Suprapubic skin (tissue), 3 donors: ENCODE measurements at regions not wholly inside any gene's neighbourhood (a gene's known extent, or its start where the extent isn't known, plus 50 kb on each side); places are given as distances from the start of the nearest gene placed in this dataset.

Experiments used
- CTCF ChIP-seq, 2 donors: fragments of 200-600 bp in 1 of 2; fragments of 450-650 bp in 1 of 2; sonication (generic) in 1 of 2; IDR thresholded peaks; one replicate each; pipeline ENCODE4 v1.5.1; 2016 to 2019; ENCODE audit warnings: antibody characterized with exemption in 2 of 2, mild to moderate bottlenecking in 1 of 2, moderate library complexity in 1 of 2
- EP300 ChIP-seq: sonication (generic); formaldehyde crosslinking; IDR thresholded peaks from one replicate; pipeline ENCODE4 v1.6.1; 2017; ENCODE audit warnings: antibody characterized with exemption
- POLR2A ChIP-seq, 2 donors: fragments of 450-650 bp; IDR thresholded peaks; one replicate each; pipeline ENCODE4 v1.6.1; 2017; ENCODE audit warnings: antibody characterized with exemption in 2 of 2, mild to moderate bottlenecking in 2 of 2, moderate library complexity in 2 of 2

- TF ChIP-seq CTCF (IDR thresholded peaks at IDR 0.05) = no peak
- no peak for TF ChIP-seq POLR2A (IDR thresholded peaks at IDR 0.05)
- no peak for TF ChIP-seq EP300
These were observed 762.1 kb upstream of the RBFOX1 start for GRCh38 chr16:6570530-6570929.
